Upper lobe of right lung (tissue), 1 donor: ENCODE measurements at regions not wholly inside any gene's neighbourhood (a gene's known extent, or its start where the extent isn't known, plus 50 kb on each side); places are given as distances from the start of the nearest gene placed in this dataset.

Experiments used
- ATAC-seq: fragments of 200-7000 bp; cut with Tn5 transposase; one replicate; pipeline ENCODE4 v1.9.1; 2020; ENCODE audit warnings: mild to moderate bottlenecking, moderate library complexity
- DNase-seq: peaks from one replicate; pipeline ENCODE4 v3.0.0-alpha.2; 2020
- H3K27ac ChIP-seq: fragments of 200-600 bp; one replicate; pipeline ENCODE4 v1.8.0; 2022
- H3K27me3 ChIP-seq: fragments of 200-600 bp; one replicate; pipeline ENCODE4 v1.8.0; 2022; ENCODE audit warnings: mild to moderate bottlenecking
- H3K36me3 ChIP-seq: fragments of 200-600 bp; one replicate; pipeline ENCODE4 v1.8.0; 2022
- H3K4me1 ChIP-seq: fragments of 200-600 bp; one replicate; pipeline ENCODE4 v1.8.0; 2022
- H3K4me3 ChIP-seq: fragments of 200-600 bp; one replicate; pipeline ENCODE4 v1.8.0; 2022; ENCODE audit warnings: mild to moderate bottlenecking
- H3K9me3 ChIP-seq: fragments of 200-600 bp; one replicate; pipeline ENCODE4 v1.8.0; 2022
- intact Hi-C: fragments of 100-400 bp; cut with DNase I; formaldehyde crosslinking; loops from one replicate; pipeline ENCODE4 v1.11.0; 2022
- TF ChIP-seq, protein P1 (sequence below): fragments of 200-600 bp; IDR thresholded peaks from one replicate; pipeline ENCODE4 v1.8.0; 2022; ENCODE audit warnings: antibody characterized with exemption
- donor health status: DM: no; HTN: yes; CAD: no; lungs with severe emphysema.

DNA sequence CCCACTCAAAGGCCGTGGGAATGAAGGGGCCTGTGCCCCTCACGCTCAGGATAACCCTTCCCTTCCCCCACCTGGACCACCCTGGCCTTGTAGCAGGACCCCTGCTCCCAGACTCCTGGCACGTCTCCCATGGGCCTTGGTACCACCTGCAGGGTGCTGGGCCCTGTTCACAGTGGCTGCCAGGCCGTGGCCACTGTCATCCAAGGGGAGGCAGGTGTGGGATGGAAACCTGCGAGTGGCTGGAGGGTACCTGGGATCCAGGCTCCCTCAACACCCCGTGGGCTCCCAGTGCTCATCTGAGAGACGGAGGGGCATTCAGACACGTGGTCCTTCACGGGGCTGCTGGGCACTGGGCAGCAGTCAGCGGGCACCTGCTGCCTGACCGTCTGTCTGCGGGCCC is 75.6 kb upstream of the CIBAR2 start:
- ATAC-seq (no peak), DNase-seq (no peak)
- Histone ChIP-seq H3K27me3 (no peaks in the 10 kb centered on the region), H3K4me3 (no peak overlapping the region), H3K9me3 (peaks cover 3% of the 10 kb centered on the region), H3K27ac (no peak overlapping the region), H3K36me3 (no peaks in the 10 kb centered on the region), H3K4me1 (peaks cover 10% of the 10 kb centered on the region)
- intact Hi-C loops, result no loop called here
- TF ChIP-seq, protein P1, sequence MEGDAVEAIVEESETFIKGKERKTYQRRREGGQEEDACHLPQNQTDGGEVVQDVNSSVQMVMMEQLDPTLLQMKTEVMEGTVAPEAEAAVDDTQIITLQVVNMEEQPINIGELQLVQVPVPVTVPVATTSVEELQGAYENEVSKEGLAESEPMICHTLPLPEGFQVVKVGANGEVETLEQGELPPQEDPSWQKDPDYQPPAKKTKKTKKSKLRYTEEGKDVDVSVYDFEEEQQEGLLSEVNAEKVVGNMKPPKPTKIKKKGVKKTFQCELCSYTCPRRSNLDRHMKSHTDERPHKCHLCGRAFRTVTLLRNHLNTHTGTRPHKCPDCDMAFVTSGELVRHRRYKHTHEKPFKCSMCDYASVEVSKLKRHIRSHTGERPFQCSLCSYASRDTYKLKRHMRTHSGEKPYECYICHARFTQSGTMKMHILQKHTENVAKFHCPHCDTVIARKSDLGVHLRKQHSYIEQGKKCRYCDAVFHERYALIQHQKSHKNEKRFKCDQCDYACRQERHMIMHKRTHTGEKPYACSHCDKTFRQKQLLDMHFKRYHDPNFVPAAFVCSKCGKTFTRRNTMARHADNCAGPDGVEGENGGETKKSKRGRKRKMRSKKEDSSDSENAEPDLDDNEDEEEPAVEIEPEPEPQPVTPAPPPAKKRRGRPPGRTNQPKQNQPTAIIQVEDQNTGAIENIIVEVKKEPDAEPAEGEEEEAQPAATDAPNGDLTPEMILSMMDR, result no peak

DNA sequence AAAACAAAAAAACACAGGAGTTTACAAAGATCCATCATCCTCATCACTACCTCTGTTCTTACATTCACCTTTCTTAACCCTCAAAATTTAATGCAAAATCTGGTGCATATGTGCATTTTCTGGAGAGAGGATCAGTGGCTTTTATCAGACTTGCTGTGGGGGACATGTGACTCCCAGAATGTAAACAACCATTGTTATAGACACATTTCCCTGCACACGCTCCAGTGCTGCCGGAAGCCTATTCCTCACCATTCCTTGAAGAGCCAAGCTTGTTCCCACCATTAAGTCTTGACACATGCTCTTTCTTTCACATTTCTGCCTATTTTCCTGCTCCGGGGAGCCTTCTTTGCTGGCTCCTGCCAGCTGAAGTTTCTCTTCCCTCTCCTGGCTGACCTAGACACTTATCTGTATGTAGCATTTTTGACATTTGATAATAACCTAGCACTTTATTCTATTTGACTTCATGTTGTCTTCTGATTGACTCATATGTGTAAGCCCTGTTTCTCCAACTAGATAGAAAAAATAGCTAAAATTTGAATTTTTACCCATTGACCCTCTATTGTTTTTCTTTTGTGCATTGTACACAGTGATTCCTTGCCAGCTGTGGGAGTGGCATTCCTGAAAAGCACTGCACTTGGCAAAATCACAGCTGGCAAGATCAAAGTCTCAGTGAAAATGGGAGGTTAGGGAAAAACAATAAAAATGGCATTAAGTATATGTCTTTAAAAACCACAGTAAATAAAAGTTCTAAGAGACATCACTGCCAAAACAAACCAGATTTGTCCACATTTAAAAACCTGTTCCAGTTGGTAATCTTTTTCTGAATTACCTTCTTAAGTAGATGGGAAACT is 76.8 kb upstream of the CIBAR2 start:
- no peak overlapping the region for H3K4me3 ChIP-seq
- H3K9me3 ChIP-seq, result peaks cover 3% of the 10 kb centered on the region
- DNase-seq (no peak), ATAC-seq (no peak)
- peaks cover 10% of the 10 kb centered on the region for H3K4me1 ChIP-seq
- no peak overlapping the region for H3K27ac ChIP-seq
- H3K27me3 ChIP-seq, result no peaks in the 10 kb centered on the region
- no peaks in the 10 kb centered on the region for H3K36me3 ChIP-seq
- intact Hi-C loops, result no loop called here
- TF ChIP-seq, protein P1, result no peak

DNA sequence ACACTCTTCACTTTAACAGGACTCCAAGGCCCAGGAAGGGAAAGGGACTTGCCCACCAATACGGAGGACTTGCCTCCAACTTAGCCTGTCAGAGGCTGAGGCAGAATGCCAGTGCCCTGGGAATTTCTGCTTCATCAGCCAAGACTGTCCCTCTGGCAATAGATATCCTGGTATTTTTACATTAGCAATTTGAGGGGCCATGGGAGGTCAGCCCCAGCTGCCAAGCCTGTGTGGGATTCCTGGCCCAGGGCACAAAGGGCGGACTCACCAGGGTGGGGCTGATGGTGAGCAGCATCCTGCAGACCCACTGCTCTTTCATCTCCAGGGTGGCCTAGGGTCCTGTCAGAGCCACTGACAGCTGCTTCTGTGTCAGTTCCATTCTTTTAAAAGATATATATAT is 78.3 kb upstream of the CIBAR2 start:
- H3K4me1 ChIP-seq, result peaks cover 10% of the 10 kb centered on the region
- TF ChIP-seq, protein P1, result no peak
- intact Hi-C loops, result no loop called here
- H3K36me3 ChIP-seq, result no peaks in the 10 kb centered on the region
- H3K27me3 ChIP-seq, result no peaks in the 10 kb centered on the region
- ATAC-seq, result no peak
- no peak overlapping the region for H3K27ac ChIP-seq
- no peak overlapping the region for H3K4me3 ChIP-seq
- no peaks in the 10 kb centered on the region for H3K9me3 ChIP-seq
- no peak for DNase-seq

DNA sequence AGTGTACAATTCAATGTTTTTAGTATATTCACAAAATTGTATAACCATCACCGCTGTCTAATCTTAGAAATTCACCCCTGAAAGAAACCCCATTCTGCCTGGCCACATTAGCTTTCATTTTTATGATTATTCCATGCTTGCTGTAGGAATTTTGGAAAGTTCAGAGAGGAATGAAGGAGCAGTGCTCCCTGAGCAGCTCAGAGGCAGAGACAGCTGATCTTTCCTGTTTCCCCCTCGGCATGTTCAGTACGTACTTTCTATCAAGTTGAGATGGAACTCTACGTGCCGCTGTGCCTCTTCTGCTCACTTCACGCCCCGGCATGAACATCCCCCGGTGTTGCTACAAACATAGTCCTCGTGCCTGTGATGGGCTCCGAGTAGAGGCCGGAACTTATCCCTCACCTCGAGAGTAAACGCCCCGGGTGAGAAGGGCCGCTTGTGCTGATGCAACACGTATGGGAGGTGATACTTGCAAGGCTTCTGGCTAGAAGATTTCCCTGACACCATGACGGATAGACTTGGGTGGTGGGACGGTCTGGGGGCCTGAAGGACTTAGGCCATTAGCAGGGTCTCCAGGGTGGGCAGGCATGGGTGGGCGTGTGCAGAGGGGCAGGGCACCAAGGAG is 79.2 kb upstream of the CIBAR2 start:
- no peak for DNase-seq

DNA sequence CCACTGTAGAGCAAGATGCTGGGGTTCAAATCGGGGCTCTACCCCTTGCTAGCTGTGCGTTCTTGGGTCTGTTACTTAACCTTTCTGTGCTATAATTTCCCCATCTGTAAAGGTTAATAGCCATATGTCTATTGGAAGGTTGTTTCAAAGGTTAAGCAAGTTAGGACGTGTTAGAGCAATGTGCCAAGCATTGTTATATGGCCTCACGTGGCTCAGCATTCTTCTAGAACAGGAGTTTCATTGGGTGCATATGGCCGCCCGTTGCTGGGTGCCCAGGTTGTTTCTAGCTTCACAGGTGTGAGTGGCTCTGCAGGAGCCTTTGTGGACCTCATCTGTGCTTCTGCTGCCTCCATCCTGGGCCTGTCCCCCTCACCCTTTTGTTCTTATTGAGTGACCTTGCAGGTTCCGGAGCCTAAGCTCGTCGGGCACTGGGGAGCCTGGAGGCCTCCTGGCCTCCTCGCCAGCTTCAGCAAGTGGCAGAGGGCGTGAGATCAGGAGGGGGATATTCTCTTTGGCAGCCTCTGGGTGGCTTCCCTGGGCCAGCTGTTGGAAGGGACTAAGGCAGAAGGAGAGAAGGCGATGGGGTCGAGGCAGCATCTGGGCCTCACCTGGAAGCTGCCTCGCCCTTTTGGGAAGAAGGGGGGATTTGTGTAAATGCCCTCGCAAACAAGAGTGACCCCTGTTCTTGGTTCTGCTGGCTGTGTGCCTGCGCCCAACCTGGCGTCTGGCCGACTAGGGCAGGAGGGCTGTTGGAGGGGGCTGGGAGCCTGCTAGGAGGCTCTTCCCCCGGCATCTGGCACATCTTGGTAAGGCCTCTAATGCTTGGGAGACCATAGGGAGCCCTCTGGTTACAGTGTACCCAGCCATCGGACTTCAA is 80.2 kb upstream of the CIBAR2 start:
- DNase-seq (no peak), ATAC-seq (no peak)
- TF ChIP-seq, protein P1, result no peak
- H3K27me3 ChIP-seq, result no peaks in the 10 kb centered on the region
- H3K4me1 ChIP-seq, result peaks cover 15% of the 10 kb centered on the region
- intact Hi-C loops, result no loop called here
- no peaks in the 10 kb centered on the region for H3K36me3 ChIP-seq
- no peak overlapping the region for H3K4me3 ChIP-seq
- no peaks in the 10 kb centered on the region for H3K9me3 ChIP-seq
- no peak overlapping the region for H3K27ac ChIP-seq

More for the DNA sequence above, 79.2 kb upstream of the CIBAR2 start:
- TF ChIP-seq, protein P1, result no peak
- Histone ChIP-seq H3K36me3 (no peaks in the 10 kb centered on the region), H3K4me1 (peaks cover 10% of the 10 kb centered on the region), H3K9me3 (no peaks in the 10 kb centered on the region), H3K27me3 (no peaks in the 10 kb centered on the region), H3K4me3 (no peak overlapping the region), H3K27ac (no peak overlapping the region)
- ATAC-seq, result no peak
- intact Hi-C loops, result no loop called here
